Fibroblast of gingiva (primary cell): ENCODE measurements at regions not wholly inside any gene's neighbourhood (a gene's known extent, or its start where the extent isn't known, plus 50 kb on each side); places are given as distances from the start of the nearest gene placed in this dataset.

ENCODE experiments used
- DNase-seq: peaks from one replicate; pipeline ENCODE4 v3.0.0-alpha.2; 2011; ENCODE audit warnings: low read depth

- DNase-seq, result no peak
Measured at GRCh38 chr5:163357636-163358035, 79.8 kb upstream of the CCNG1 start.

- no peak for DNase-seq
Measured at GRCh38 chr5:163360656-163361055, 76.7 kb upstream of the CCNG1 start.

GRCh38 chr5:163361450-163361849 is 75.9 kb upstream of the CCNG1 start:
- no peak for DNase-seq

GRCh38 chr5:163362840-163363371 is 74.5 kb upstream of the CCNG1 start:
- DNase-seq, result no peak

GRCh38 chr5:163363389-163363788 is 74.0 kb upstream of the CCNG1 start:
- no peak for DNase-seq

- DNase-seq, result no peak
Measured at GRCh38 chr5:163366757-163367156, 70.6 kb upstream of the CCNG1 start.

- no peak for DNase-seq
Measured at GRCh38 chr5:163369776-163370385, 67.5 kb upstream of the CCNG1 start.

GRCh38 chr5:163373436-163374084 is 63.8 kb upstream of the CCNG1 start:
- DNase-seq, result no peak

GRCh38 chr5:163377982-163378381 is 59.4 kb upstream of the CCNG1 start:
- DNase-seq, result no peak

- peak; percentile 53 for DNase-seq
Measured at GRCh38 chr5:163379298-163380155, 57.9 kb upstream of the CCNG1 start.

- DNase-seq, result no peak
Measured at GRCh38 chr5:163381832-163382231, 55.6 kb upstream of the CCNG1 start.

- no peak for DNase-seq
Measured at GRCh38 chr5:163383754-163384153, 53.6 kb upstream of the CCNG1 start.

- no peak for DNase-seq
Measured at GRCh38 chr5:163384669-163385068, 52.7 kb upstream of the CCNG1 start.

- peak; percentile 35 for DNase-seq
Measured at GRCh38 chr5:163385271-163385670, 52.1 kb upstream of the CCNG1 start.

GRCh38 chr5:163385824-163386223 is 51.6 kb upstream of the CCNG1 start:
- DNase-seq, result no peak

- DNase-seq, result no peak
Measured at GRCh38 chr5:163386352-163386751, 51.0 kb upstream of the CCNG1 start.

GRCh38 chr5:163387589-163388343 is 49.6 kb upstream of the CCNG1 start:
- DNase-seq, result no peak
